ENCODE measurements at regions not wholly inside any gene's neighbourhood (a gene's known extent, or its start where the extent isn't known, plus 50 kb on each side); places are given as distances from the start of the nearest gene placed in this dataset.

DNA sequence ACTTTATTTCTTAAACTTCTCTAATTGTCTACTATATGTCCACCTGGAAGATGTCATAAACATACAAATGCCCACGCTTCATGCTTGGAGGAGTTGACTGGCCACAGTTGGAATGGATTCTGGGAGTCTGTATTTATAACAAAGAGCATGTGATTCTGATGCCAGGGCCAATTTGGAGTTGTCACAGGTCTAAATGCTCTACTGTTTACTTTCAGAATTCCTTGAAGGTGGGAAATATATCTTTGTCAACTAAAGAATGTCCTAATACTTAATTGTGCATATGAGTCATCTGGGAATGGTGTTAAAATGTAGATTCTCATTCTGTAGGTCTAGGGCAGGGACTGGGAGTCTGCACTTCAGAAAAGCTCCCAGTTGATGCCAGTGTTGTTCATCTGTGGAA, 196.1 kb downstream of the ANXA1 start:
- no peaks in the 10 kb centered on the region for H3K9me3 Mint-ChIP-seq
- no peak for TF ChIP-seq CTCF (IDR thresholded peaks at IDR 0.05)
- H3K4me3 Mint-ChIP-seq: no peak overlapping the region
- H3K36me3 Mint-ChIP-seq (ENCODE audit: low read depth): no peaks in the 10 kb centered on the region
- H3K4me1 Mint-ChIP-seq: no peaks in the 10 kb centered on the region
- H3K27ac Mint-ChIP-seq: no peak overlapping the region
- no peak for DNase-seq
- H3K27me3 Mint-ChIP-seq (ENCODE audit: low read depth, poor library complexity): no peaks in the 10 kb centered on the region

GRCh38 chr9:73348471-73348870, 196.8 kb downstream of the ANXA1 start:
- TF ChIP-seq CTCF (IDR thresholded peaks at IDR 0.05): no peak
- H3K36me3 Mint-ChIP-seq (ENCODE audit: low read depth): no peaks in the 10 kb centered on the region
- H3K27me3 Mint-ChIP-seq (ENCODE audit: low read depth, poor library complexity): no peaks in the 10 kb centered on the region
- no peak overlapping the region for H3K4me3 Mint-ChIP-seq
- H3K9me3 Mint-ChIP-seq: no peaks in the 10 kb centered on the region
- H3K4me1 Mint-ChIP-seq: no peaks in the 10 kb centered on the region
- H3K27ac Mint-ChIP-seq: no peak overlapping the region
- peak; percentile 20 for DNase-seq

GRCh38 chr9:73349476-73349875, 197.8 kb downstream of the ANXA1 start:
- H3K9me3 Mint-ChIP-seq: no peaks in the 10 kb centered on the region
- no peak for TF ChIP-seq CTCF (IDR thresholded peaks at IDR 0.05)
- no peaks in the 10 kb centered on the region for H3K36me3 Mint-ChIP-seq (ENCODE audit: low read depth)
- DNase-seq: no peak
- no peak overlapping the region for H3K4me3 Mint-ChIP-seq
- H3K4me1 Mint-ChIP-seq: no peaks in the 10 kb centered on the region
- no peak overlapping the region for H3K27ac Mint-ChIP-seq
- no peaks in the 10 kb centered on the region for H3K27me3 Mint-ChIP-seq (ENCODE audit: low read depth, poor library complexity)

DNA sequence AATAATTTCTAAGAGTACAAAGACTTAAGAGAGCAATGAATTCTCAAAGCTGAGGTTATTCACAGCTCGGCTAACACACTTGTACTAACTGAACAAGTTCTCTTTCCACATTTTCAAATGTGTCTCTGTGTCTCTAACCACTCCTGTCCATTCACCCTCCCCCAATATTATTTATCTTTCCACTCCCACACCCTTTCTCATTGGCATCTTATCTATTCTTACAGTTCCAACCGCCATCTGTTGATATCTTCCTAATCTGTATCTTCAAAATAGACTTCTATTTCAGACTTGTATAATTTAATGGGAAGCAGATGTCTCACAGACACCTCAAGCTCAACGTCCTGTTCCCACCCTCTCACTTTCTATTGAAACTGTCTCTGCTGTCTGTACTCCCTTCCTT, 205.9 kb downstream of the ANXA1 start:
- Mint-ChIP-seq H3K36me3 (ENCODE audit: low read depth) (no peaks in the 10 kb centered on the region), H3K4me1 (no peaks in the 10 kb centered on the region), H3K27me3 (ENCODE audit: low read depth, poor library complexity) (peaks cover 5% of the 10 kb centered on the region), H3K9me3 (no peaks in the 10 kb centered on the region), H3K27ac (no peak overlapping the region), H3K4me3 (no peak overlapping the region)
- DNase-seq: no peak
- no peak for TF ChIP-seq CTCF (IDR thresholded peaks at IDR 0.05)

- H3K27ac Mint-ChIP-seq: no peak overlapping the region
- no peaks in the 10 kb centered on the region for H3K4me1 Mint-ChIP-seq
- no peak for TF ChIP-seq CTCF (IDR thresholded peaks at IDR 0.05)
- DNase-seq: no peak
- no peaks in the 10 kb centered on the region for H3K36me3 Mint-ChIP-seq (ENCODE audit: low read depth)
- H3K4me3 Mint-ChIP-seq: no peak overlapping the region
- no peaks in the 10 kb centered on the region for H3K27me3 Mint-ChIP-seq (ENCODE audit: low read depth, poor library complexity)
- no peaks in the 10 kb centered on the region for H3K9me3 Mint-ChIP-seq
Observed at GRCh38 chr9:73370053-73370452, 218.4 kb downstream of the ANXA1 start.

DNA sequence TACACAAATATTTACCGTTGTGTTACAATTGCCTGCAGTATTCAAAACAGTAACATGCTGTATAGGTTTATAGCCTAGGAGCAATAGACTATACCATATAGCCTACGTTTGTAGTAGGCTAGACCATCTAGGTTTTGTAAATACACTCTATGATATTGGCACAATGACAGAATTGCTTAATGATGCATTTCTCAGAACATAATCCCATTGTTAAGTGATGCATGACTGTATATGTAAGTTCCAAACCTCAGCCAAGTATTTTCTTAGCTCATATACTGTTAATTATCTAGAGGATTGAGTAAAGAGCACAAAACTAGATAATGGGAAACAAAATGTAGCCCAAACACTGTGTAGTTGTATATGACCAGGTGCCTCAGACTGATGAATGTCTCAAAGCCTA, 220.1 kb downstream of the ANXA1 start:
- DNase-seq: no peak
- Mint-ChIP-seq H3K9me3 (no peaks in the 10 kb centered on the region), H3K4me1 (no peaks in the 10 kb centered on the region), H3K27me3 (ENCODE audit: low read depth, poor library complexity) (no peaks in the 10 kb centered on the region), H3K4me3 (no peak overlapping the region), H3K27ac (no peak overlapping the region), H3K36me3 (ENCODE audit: low read depth) (no peaks in the 10 kb centered on the region)
- TF ChIP-seq CTCF (IDR thresholded peaks at IDR 0.05): no peak
